Esophagus squamous epithelium (tissue), 4 donors: ENCODE measurements at regions not wholly inside any gene's neighbourhood (a gene's known extent, or its start where the extent isn't known, plus 50 kb on each side); places are given as distances from the start of the nearest gene placed in this dataset.

ENCODE experiments used
- POLR2A ChIP-seq, 4 donors: fragments of 450-650 bp; IDR thresholded peaks; one replicate each; pipeline ENCODE4 v1.6.1; 2017; ENCODE audit warnings: antibody characterized with exemption in 4 of 4, mild to moderate bottlenecking in 4 of 4, moderate library complexity in 3 of 4
- TF ChIP-seq, protein P1 (sequence below), 6 experiments: fragments of 450-650 bp in 4 of 6; fragments of 200-600 bp in 2 of 6; sonication (generic) in 2 of 6; IDR thresholded peaks; one replicate each; pipeline ENCODE4 v1.5.1; 2016 to 2019; ENCODE audit warnings: antibody characterized with exemption in 6 of 6, mild to moderate bottlenecking in 4 of 6, moderate library complexity in 4 of 6

GRCh38 chr9:102244916-102245315 is 506.5 kb upstream of the GRIN3A start:
- TF ChIP-seq, protein P1, sequence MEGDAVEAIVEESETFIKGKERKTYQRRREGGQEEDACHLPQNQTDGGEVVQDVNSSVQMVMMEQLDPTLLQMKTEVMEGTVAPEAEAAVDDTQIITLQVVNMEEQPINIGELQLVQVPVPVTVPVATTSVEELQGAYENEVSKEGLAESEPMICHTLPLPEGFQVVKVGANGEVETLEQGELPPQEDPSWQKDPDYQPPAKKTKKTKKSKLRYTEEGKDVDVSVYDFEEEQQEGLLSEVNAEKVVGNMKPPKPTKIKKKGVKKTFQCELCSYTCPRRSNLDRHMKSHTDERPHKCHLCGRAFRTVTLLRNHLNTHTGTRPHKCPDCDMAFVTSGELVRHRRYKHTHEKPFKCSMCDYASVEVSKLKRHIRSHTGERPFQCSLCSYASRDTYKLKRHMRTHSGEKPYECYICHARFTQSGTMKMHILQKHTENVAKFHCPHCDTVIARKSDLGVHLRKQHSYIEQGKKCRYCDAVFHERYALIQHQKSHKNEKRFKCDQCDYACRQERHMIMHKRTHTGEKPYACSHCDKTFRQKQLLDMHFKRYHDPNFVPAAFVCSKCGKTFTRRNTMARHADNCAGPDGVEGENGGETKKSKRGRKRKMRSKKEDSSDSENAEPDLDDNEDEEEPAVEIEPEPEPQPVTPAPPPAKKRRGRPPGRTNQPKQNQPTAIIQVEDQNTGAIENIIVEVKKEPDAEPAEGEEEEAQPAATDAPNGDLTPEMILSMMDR (IDR thresholded peaks at IDR 0.05), result no peak
- no peak for TF ChIP-seq POLR2A (IDR thresholded peaks at IDR 0.05)
